ENCODE measurements at regions not wholly inside any gene's neighbourhood (a gene's known extent, or its start where the extent isn't known, plus 50 kb on each side); places are given as distances from the start of the nearest gene placed in this dataset.

GRCh38 chr22:35197071-35197470 lies 60.2 kb upstream of the HMGXB4 start:
- no peaks in the 10 kb centered on the region for H3K79me1 ChIP-seq (replicated peaks; ENCODE audit: low read length, poor library complexity, severe bottlenecking)
- no peaks in the 10 kb centered on the region for H3K36me3 ChIP-seq (ENCODE audit: control insufficient read depth in 1 of 2, insufficient read depth in 2 of 2, low read depth in 1 of 2, low read length in 2 of 2)
- H3K4me3 ChIP-seq (ENCODE audit: insufficient read depth in 1 of 2, low read depth in 1 of 2, low read length in 2 of 2): no peak overlapping the region
- H3K27me3 ChIP-seq (ENCODE audit: control insufficient read depth in 1 of 2, insufficient read depth in 1 of 2, low read length in 2 of 2): peaks cover 13 to 19% of the 10 kb centered on the region in 2 experiments
- no peak overlapping the region for H3K14ac ChIP-seq (ENCODE audit: low read length in 2 of 2)
- H3K27ac ChIP-seq (ENCODE audit: low read length, poor library complexity, severe bottlenecking): no peak overlapping the region
- H4K91ac ChIP-seq (ENCODE audit: low read length): no peak overlapping the region
- H2BK15ac ChIP-seq (ENCODE audit: low read depth, poor library complexity, severe bottlenecking): no peak overlapping the region
- H2BK5ac ChIP-seq (ENCODE audit: low read depth, low read length, poor library complexity, severe bottlenecking): no peak overlapping the region
- no peak overlapping the region for H3K9ac ChIP-seq (ENCODE audit: low read length)
- H3K4me1 ChIP-seq (ENCODE audit: control insufficient read depth, insufficient read depth, low read depth, low read length): no peaks in the 10 kb centered on the region
- no peak overlapping the region for H3K4me2 ChIP-seq (ENCODE audit: low read length, poor library complexity, severe bottlenecking)
- H2AK5ac ChIP-seq (ENCODE audit: low read length, severe bottlenecking): no peak overlapping the region
- H2BK12ac ChIP-seq (ENCODE audit: low read length in 2 of 2): no peak overlapping the region
- WGBS: 71% methylated on average over 4 of the region's 4 CpGs
- H3K4ac ChIP-seq (ENCODE audit: low read depth in 1 of 2, low read length in 2 of 2): no peak overlapping the region
- no peak overlapping the region for H2BK120ac ChIP-seq (ENCODE audit: low read depth, low read length)
- H3K9me3 ChIP-seq (ENCODE audit: control insufficient read depth, low read length): no peaks in the 10 kb centered on the region
- H2AFZ ChIP-seq (ENCODE audit: low read depth, low read length): no peak overlapping the region
- H3K23ac ChIP-seq (ENCODE audit: low read length in 2 of 2): no peak overlapping the region
- H3K18ac ChIP-seq (ENCODE audit: low read depth in 1 of 2, low read length in 2 of 2): no peak overlapping the region
- no peak for DNase-seq
- no peak overlapping the region for H4K8ac ChIP-seq (ENCODE audit: low read length)

DNA sequence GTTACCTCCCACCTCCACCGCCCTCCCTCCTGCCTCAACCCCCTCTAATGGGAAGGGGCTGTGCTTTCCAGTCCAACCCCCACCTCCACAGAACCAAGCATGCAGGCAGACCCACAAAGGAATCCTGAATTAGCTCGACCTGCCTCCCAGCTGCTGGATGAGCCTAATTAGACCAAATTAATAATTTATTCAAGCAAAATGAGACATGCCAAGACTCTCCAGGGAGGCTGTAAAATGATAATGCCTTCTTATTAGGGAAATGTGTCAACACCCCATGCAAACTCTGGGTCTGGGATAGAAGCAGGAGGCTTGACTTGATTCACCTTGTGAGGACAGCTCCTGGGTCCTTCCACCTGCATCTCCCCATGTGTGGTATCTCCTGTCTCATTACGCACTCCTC lies 59.4 kb upstream of the HMGXB4 start:
- WGBS: 56% methylated on average over 3 of the region's 3 CpGs
- no peak overlapping the region for H4K8ac ChIP-seq (ENCODE audit: low read length)
- H3K9ac ChIP-seq (ENCODE audit: low read length): no peak overlapping the region
- H3K9me3 ChIP-seq (ENCODE audit: control insufficient read depth, low read length): no peaks in the 10 kb centered on the region
- H2BK120ac ChIP-seq (ENCODE audit: low read depth, low read length): no peak overlapping the region
- H3K14ac ChIP-seq (ENCODE audit: low read length in 2 of 2): no peak overlapping the region
- no peak overlapping the region for H2AFZ ChIP-seq (ENCODE audit: low read depth, low read length)
- no peak overlapping the region for H2BK15ac ChIP-seq (ENCODE audit: low read depth, poor library complexity, severe bottlenecking)
- no peak overlapping the region for H3K27ac ChIP-seq (ENCODE audit: low read length, poor library complexity, severe bottlenecking)
- no peaks in the 10 kb centered on the region for H3K36me3 ChIP-seq (ENCODE audit: control insufficient read depth in 1 of 2, insufficient read depth in 2 of 2, low read depth in 1 of 2, low read length in 2 of 2)
- H3K4ac ChIP-seq (ENCODE audit: low read depth in 1 of 2, low read length in 2 of 2): no peak overlapping the region
- no peak overlapping the region for H3K23ac ChIP-seq (ENCODE audit: low read length in 2 of 2)
- no peak overlapping the region for H3K4me2 ChIP-seq (ENCODE audit: low read length, poor library complexity, severe bottlenecking)
- H3K18ac ChIP-seq (ENCODE audit: low read depth in 1 of 2, low read length in 2 of 2): no peak overlapping the region
- peaks cover 13 to 19% of the 10 kb centered on the region in 2 experiments for H3K27me3 ChIP-seq (ENCODE audit: control insufficient read depth in 1 of 2, insufficient read depth in 1 of 2, low read length in 2 of 2)
- H4K91ac ChIP-seq (ENCODE audit: low read length): no peak overlapping the region
- no peak overlapping the region for H2BK12ac ChIP-seq (ENCODE audit: low read length in 2 of 2)
- H2BK5ac ChIP-seq (ENCODE audit: low read depth, low read length, poor library complexity, severe bottlenecking): no peak overlapping the region
- no peak for DNase-seq
- no peaks in the 10 kb centered on the region for H3K4me1 ChIP-seq (ENCODE audit: control insufficient read depth, insufficient read depth, low read depth, low read length)
- no peak overlapping the region for H3K4me3 ChIP-seq (ENCODE audit: insufficient read depth in 1 of 2, low read depth in 1 of 2, low read length in 2 of 2)
- no peak overlapping the region for H2AK5ac ChIP-seq (ENCODE audit: low read length, severe bottlenecking)
- H3K79me1 ChIP-seq (replicated peaks; ENCODE audit: low read length, poor library complexity, severe bottlenecking): no peaks in the 10 kb centered on the region

DNA sequence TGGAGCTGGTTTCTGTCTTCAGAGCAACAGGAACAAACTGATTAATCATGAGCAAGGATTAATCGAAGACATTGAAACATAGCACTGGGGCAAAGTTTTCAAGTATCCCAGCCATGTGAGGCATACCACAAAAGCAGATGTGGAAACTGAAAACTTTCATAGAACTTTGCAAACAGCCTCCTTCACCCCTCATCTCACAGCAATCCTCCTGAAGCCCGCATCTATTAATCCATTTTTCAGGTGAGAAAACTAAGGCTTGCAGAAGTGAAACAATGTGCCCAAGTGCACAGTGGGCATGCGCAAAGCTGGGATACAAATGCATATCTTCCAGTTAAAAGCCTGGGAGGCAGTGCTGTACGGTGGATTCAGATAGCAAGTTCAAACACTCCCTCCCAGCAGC lies 58.6 kb upstream of the HMGXB4 start:
- Histone ChIP-seq H3K36me3 (ENCODE audit: control insufficient read depth in 1 of 2, insufficient read depth in 2 of 2, low read depth in 1 of 2, low read length in 2 of 2) (no peaks in the 10 kb centered on the region), H3K18ac (ENCODE audit: low read depth in 1 of 2, low read length in 2 of 2) (no peak overlapping the region), H4K8ac (ENCODE audit: low read length) (no peak overlapping the region), H2AFZ (ENCODE audit: low read depth, low read length) (no peak overlapping the region), H2AK5ac (ENCODE audit: low read length, severe bottlenecking) (no peak overlapping the region), H2BK5ac (ENCODE audit: low read depth, low read length, poor library complexity, severe bottlenecking) (no peak overlapping the region), H3K9me3 (ENCODE audit: control insufficient read depth, low read length) (no peaks in the 10 kb centered on the region), H2BK15ac (ENCODE audit: low read depth, poor library complexity, severe bottlenecking) (no peak overlapping the region), H3K79me1 (replicated peaks; ENCODE audit: low read length, poor library complexity, severe bottlenecking) (no peaks in the 10 kb centered on the region), H3K4me3 (ENCODE audit: insufficient read depth in 1 of 2, low read depth in 1 of 2, low read length in 2 of 2) (no peak overlapping the region), H2BK12ac (ENCODE audit: low read length in 2 of 2) (no peak overlapping the region), H3K27ac (ENCODE audit: low read length, poor library complexity, severe bottlenecking) (no peak overlapping the region), H3K9ac (ENCODE audit: low read length) (no peak overlapping the region), H3K4ac (ENCODE audit: low read depth in 1 of 2, low read length in 2 of 2) (no peak overlapping the region), H3K4me1 (ENCODE audit: control insufficient read depth, insufficient read depth, low read depth, low read length) (no peaks in the 10 kb centered on the region), H3K4me2 (ENCODE audit: low read length, poor library complexity, severe bottlenecking) (no peak overlapping the region), H3K23ac (ENCODE audit: low read length in 2 of 2) (no peak overlapping the region), H3K27me3 (ENCODE audit: control insufficient read depth in 1 of 2, insufficient read depth in 1 of 2, low read length in 2 of 2) (peaks cover 13 to 26% of the 10 kb centered on the region in 2 experiments), H3K14ac (ENCODE audit: low read length in 2 of 2) (no peak overlapping the region), H2BK120ac (ENCODE audit: low read depth, low read length) (no peak overlapping the region), H4K91ac (ENCODE audit: low read length) (no peak overlapping the region)
- 96% methylated on average over 4 of the region's 4 CpGs for WGBS
- no peak for DNase-seq

DNA sequence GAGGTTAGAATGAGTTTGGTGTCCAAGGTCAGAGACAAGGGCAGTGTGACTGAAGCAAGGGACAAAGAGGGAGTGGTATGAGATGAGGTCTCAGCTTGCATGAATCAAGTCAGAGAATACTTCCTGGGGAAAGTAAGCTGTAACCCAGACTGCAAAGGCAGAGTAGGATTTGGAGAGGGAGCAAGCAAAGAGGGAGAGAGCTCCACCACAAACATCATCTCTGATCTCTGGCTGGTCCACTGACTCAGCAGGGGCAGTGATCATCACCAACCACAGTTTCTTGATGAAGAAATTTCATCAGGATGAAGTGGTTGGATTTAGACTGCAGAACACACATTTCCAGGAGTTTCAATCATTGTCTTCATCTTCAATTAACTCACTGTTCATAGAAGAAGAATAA lies 54.9 kb upstream of the HMGXB4 start:
- Histone ChIP-seq H3K23ac (ENCODE audit: low read length in 2 of 2) (no peak overlapping the region), H3K79me1 (replicated peaks; ENCODE audit: low read length, poor library complexity, severe bottlenecking) (no peaks in the 10 kb centered on the region), H2BK5ac (ENCODE audit: low read depth, low read length, poor library complexity, severe bottlenecking) (no peak overlapping the region), H3K14ac (ENCODE audit: low read length in 2 of 2) (no peak overlapping the region), H3K36me3 (ENCODE audit: control insufficient read depth in 1 of 2, insufficient read depth in 2 of 2, low read depth in 1 of 2, low read length in 2 of 2) (no peaks in the 10 kb centered on the region), H2AFZ (ENCODE audit: low read depth, low read length) (no peak overlapping the region), H2BK120ac (ENCODE audit: low read depth, low read length) (no peak overlapping the region), H3K27ac (ENCODE audit: low read length, poor library complexity, severe bottlenecking) (no peak overlapping the region), H4K91ac (ENCODE audit: low read length) (no peak overlapping the region), H2BK12ac (ENCODE audit: low read length in 2 of 2) (no peak overlapping the region), H3K4me1 (ENCODE audit: control insufficient read depth, insufficient read depth, low read depth, low read length) (no peaks in the 10 kb centered on the region), H3K18ac (ENCODE audit: low read depth in 1 of 2, low read length in 2 of 2) (no peak overlapping the region), H4K8ac (ENCODE audit: low read length) (no peak overlapping the region), H3K4ac (ENCODE audit: low read depth in 1 of 2, low read length in 2 of 2) (no peak overlapping the region), H2BK15ac (ENCODE audit: low read depth, poor library complexity, severe bottlenecking) (no peak overlapping the region), H3K27me3 (ENCODE audit: control insufficient read depth in 1 of 2, insufficient read depth in 1 of 2, low read length in 2 of 2) (peaks cover 25 to 33% of the 10 kb centered on the region in 2 experiments), H3K4me3 (ENCODE audit: insufficient read depth in 1 of 2, low read depth in 1 of 2, low read length in 2 of 2) (no peak overlapping the region), H2AK5ac (ENCODE audit: low read length, severe bottlenecking) (no peak overlapping the region), H3K9ac (ENCODE audit: low read length) (no peak overlapping the region), H3K9me3 (ENCODE audit: control insufficient read depth, low read length) (no peaks in the 10 kb centered on the region), H3K4me2 (ENCODE audit: low read length, poor library complexity, severe bottlenecking) (no peak overlapping the region)
- no peak for DNase-seq
